ENCODE measurements at regions not wholly inside any gene's neighbourhood (a gene's known extent, or its start where the extent isn't known, plus 50 kb on each side); places are given as distances from the start of the nearest gene placed in this dataset.
"Not testable (repeated sequence)": the region's sequence is repeated elsewhere in the genome, so short reads cannot be mapped to it uniquely, and the experiment has no call there.

GRCh38 chr6:157732416-157733161 is 90.5 kb upstream of the SNX9 start:
- no peak for DNase-seq
- Histone ChIP-seq H3K27ac (no peak overlapping the region), H3K4me1 (replicated peaks in 1 of 2) (no peaks in the 10 kb centered on the region), H3K36me3 (replicated peaks in 1 of 2) (no peaks in the 10 kb centered on the region), H3K27me3 (no peaks in the 10 kb centered on the region), H3K9me3 (replicated peaks in 1 of 3) (no peaks in the 10 kb centered on the region), H3K4me3 (no peak overlapping the region)
- WGBS, 4 donors: 88 to 92% (median 89%) methylated on average over 8 of the region's 8 CpGs
- intact Hi-C loops (cut with DNase I): no loop called here
- no peak for TF ChIP-seq POLR2A (IDR thresholded peaks at IDR 0.05)
- TF ChIP-seq CTCF (IDR thresholded peaks at IDR 0.05): no peak

- DNase-seq; H3K36me3 ChIP-seq (replicated peaks in 1 of 2); H3K9me3 ChIP-seq (replicated peaks in 1 of 3); H3K4me3 ChIP-seq; H3K4me1 ChIP-seq (replicated peaks in 1 of 2); intact Hi-C loops (cut with DNase I); H3K27ac ChIP-seq; H3K27me3 ChIP-seq: not testable (repeated sequence)
- WGBS, 4 donors: 85 to 97% (median 94%) methylated on average over 4 of the region's 4 CpGs
Observed at GRCh38 chr6:157736555-157736954, 86.5 kb upstream of the SNX9 start.

- Histone ChIP-seq H3K9me3 (replicated peaks in 1 of 3) (no peaks in the 10 kb centered on the region), H3K27ac (peak overlapping the region in 2 of 5 donors; percentile 38 to 68), H3K36me3 (replicated peaks in 1 of 2) (no peaks in the 10 kb centered on the region), H3K4me3 (no peak overlapping the region), H3K4me1 (replicated peaks in 1 of 2) (peaks cover 0 to 3% of the 10 kb centered on the region in 2 donors), H3K27me3 (no peaks in the 10 kb centered on the region)
- 70 to 83% (median 73%) methylated on average over 10 of the region's 10 CpGs for whole genome bisulfite sequencing, 4 donors
- intact Hi-C loops (cut with DNase I): no loop called here
- DNase-seq: peak in 1 of 7 donors; percentile 31
- no peak for TF ChIP-seq POLR2A (IDR thresholded peaks at IDR 0.05)
- no peak for TF ChIP-seq CTCF (IDR thresholded peaks at IDR 0.05)
Observed at GRCh38 chr6:157741321-157741947, 81.6 kb upstream of the SNX9 start.

GRCh38 chr6:157741948-157742556 is 81.0 kb upstream of the SNX9 start:
- Histone ChIP-seq H3K27ac (peak overlapping the region in 2 of 5 donors; percentile 38 to 68), H3K4me3 (no peak overlapping the region), H3K27me3 (no peaks in the 10 kb centered on the region), H3K36me3 (replicated peaks in 1 of 2) (no peaks in the 10 kb centered on the region), H3K9me3 (replicated peaks in 1 of 3) (no peaks in the 10 kb centered on the region), H3K4me1 (replicated peaks in 1 of 2) (peaks cover 0 to 3% of the 10 kb centered on the region in 2 donors)
- TF ChIP-seq POLR2A (IDR thresholded peaks at IDR 0.05) (peak in 1 of 2 donors; percentile 26), CTCF (IDR thresholded peaks at IDR 0.05) (no peak)
- WGBS, 4 donors: 21 to 31% (median 26%) methylated on average over 5 of the region's 5 CpGs
- DNase-seq: peak in 4 of 7 donors; percentile 56 to 72 (median 60)
- intact Hi-C loops (cut with DNase I): no loop called here
